ENCODE measurements at regions not wholly inside any gene's neighbourhood (a gene's known extent, or its start where the extent isn't known, plus 50 kb on each side); places are given as distances from the start of the nearest gene placed in this dataset.

DNA sequence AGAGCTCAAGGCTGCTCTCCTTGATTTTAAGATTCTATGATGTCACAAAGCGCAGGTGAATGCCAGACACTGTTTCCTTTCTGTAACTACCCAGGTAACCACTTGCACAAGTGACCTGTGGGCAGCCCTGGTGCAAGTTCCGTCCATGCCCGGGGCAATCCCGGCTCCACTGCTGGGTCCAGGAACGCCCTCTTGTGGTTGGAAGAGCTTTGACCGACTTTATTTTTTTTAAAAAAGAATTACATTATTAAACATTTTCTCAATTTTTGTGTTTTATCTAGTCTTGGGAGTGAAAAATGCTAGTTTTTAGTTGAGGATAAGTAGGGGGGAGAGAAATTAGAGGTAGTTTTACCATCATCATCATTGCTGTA, 695.2 kb downstream of the QKI start:
- H3K4me3 ChIP-seq: no peak overlapping the region
- WGBS, 2 donors (ENCODE audit: low coverage in 1 of 2): 44 to 46% methylated on average over 6 of the region's 6 CpGs
- no peaks in the 10 kb centered on the region for H3K27me3 ChIP-seq

DNA sequence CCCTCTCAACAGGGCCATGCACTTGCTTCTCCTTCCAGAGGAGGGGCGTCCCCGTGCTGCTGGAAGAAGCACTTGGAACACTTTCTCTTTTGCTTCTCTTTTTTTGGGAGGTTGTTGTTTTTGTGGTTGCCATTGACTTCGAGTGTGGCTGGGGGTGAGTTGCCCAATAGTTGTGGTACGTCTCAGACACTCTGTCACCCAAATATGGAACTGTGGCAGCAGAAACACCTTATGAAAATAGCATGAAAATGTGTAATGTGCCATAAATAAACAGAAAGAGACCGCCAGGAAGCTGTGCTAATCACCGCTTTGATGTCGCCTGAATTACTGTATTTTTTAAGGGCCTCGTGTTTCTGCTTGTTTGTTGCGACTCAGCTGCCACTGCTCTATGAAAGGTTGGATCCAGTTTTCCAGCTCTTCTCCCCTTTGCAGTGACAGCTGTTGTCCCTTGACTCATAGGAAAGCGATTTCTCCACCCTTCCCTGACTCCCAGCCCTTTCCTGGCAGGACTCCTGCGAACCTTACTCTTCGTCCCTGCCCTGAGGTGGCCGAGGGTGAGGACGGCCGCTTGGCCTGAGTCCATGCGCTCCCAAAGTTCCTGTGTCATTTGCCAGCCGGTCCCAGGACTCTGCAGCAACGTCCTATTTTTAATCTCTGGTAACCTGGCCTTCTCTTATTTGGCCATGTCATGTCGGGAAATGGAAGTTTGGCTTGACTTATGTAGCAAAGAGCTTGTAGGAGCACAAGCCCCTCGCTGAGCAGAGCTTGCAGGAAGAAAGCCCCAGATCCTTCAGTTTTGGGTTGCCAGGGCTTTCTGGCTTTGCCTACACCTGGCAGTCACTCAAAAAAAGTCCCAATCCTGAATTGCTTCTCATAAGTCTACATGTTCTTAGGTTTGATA, 694.6 kb downstream of the QKI start:
- H3K27ac ChIP-seq: no peak overlapping the region
- peaks cover 0 to 5% (median 0%) of the 10 kb centered on the region in 4 donors for H3K4me1 ChIP-seq
- TF ChIP-seq EP300 (IDR thresholded peaks at IDR 0.05; ENCODE audit: low read depth): no peak
- peak in 2 of 3 donors; percentile 15 to 17 for TF ChIP-seq POLR2AphosphoS5 (IDR thresholded peaks at IDR 0.05)
- no peak for DNase-seq
- H3K9me3 ChIP-seq: no peaks in the 10 kb centered on the region
- H3K4me3 ChIP-seq: no peak overlapping the region
- no peaks in the 10 kb centered on the region for H3K27me3 ChIP-seq
- in situ Hi-C loops (cut with MboI; ENCODE audit: low pct_ligation_motif_present in 1 of 4, low pct_unique_long_range_greater_than_20kb in 1 of 4, low sequenced_read_pairs in 3 of 4): no loop called here
- H3K36me3 ChIP-seq: no peaks in the 10 kb centered on the region
- intact Hi-C loops (cut with DNase I; ENCODE audit: low total_unique reads): no loop called here
- 58 to 72% methylated on average over 15 to 20 of the region's 20 CpGs for WGBS, 2 donors (ENCODE audit: low coverage in 1 of 2)

More for the DNA sequence above, 695.2 kb downstream of the QKI start:
- H3K4me1 ChIP-seq: peaks cover 0 to 5% (median 0%) of the 10 kb centered on the region in 4 donors
- TF ChIP-seq POLR2A (IDR thresholded peaks at IDR 0.05): no peak
- no peak for TF ChIP-seq POLR2AphosphoS5 (IDR thresholded peaks at IDR 0.05)
- TF ChIP-seq, protein P1, sequence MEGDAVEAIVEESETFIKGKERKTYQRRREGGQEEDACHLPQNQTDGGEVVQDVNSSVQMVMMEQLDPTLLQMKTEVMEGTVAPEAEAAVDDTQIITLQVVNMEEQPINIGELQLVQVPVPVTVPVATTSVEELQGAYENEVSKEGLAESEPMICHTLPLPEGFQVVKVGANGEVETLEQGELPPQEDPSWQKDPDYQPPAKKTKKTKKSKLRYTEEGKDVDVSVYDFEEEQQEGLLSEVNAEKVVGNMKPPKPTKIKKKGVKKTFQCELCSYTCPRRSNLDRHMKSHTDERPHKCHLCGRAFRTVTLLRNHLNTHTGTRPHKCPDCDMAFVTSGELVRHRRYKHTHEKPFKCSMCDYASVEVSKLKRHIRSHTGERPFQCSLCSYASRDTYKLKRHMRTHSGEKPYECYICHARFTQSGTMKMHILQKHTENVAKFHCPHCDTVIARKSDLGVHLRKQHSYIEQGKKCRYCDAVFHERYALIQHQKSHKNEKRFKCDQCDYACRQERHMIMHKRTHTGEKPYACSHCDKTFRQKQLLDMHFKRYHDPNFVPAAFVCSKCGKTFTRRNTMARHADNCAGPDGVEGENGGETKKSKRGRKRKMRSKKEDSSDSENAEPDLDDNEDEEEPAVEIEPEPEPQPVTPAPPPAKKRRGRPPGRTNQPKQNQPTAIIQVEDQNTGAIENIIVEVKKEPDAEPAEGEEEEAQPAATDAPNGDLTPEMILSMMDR (IDR thresholded peaks at IDR 0.05): peak in 3 of 5 experiments; percentile 16 to 25 (median 16)
- no peak for DNase-seq
- intact Hi-C loops (cut with DNase I; ENCODE audit: low total_unique reads): no loop called here
- in situ Hi-C loops (cut with MboI; ENCODE audit: low pct_ligation_motif_present in 1 of 4, low pct_unique_long_range_greater_than_20kb in 1 of 4, low sequenced_read_pairs in 3 of 4): no loop called here
- no peaks in the 10 kb centered on the region for H3K9me3 ChIP-seq
- no peaks in the 10 kb centered on the region for H3K36me3 ChIP-seq
- H3K27ac ChIP-seq: no peak overlapping the region

DNA sequence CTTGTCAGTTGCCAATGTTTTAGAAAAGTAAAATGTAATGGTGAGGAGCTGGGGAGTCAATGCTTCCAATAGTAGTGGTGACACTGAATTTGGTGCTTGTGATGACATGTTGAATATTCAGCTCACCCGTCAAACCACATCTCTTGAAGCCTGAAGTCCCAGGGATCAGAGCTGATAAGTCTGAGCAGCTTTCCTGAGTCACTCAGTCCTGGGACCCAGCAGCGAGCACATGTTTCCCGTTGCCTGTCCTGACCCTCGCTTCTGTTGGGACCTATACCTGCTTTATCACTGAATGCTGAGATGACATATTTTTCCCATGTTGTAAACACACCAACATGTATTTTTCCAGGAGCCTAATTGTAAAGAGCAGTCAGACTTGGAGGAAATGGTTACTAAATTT, 693.6 kb downstream of the QKI start:
- H3K27me3 ChIP-seq: no peaks in the 10 kb centered on the region
- H3K4me3 ChIP-seq: no peak overlapping the region
- intact Hi-C loops (cut with DNase I; ENCODE audit: low total_unique reads): no loop called here
- H3K4me1 ChIP-seq: peaks cover 0 to 5% (median 0%) of the 10 kb centered on the region in 4 donors
- H3K27ac ChIP-seq: no peak overlapping the region
- in situ Hi-C loops (cut with MboI; ENCODE audit: low pct_ligation_motif_present in 1 of 4, low pct_unique_long_range_greater_than_20kb in 1 of 4, low sequenced_read_pairs in 3 of 4): no loop called here
- no peaks in the 10 kb centered on the region for H3K9me3 ChIP-seq
- no peak for DNase-seq
- no peaks in the 10 kb centered on the region for H3K36me3 ChIP-seq
- TF ChIP-seq, protein P1 (IDR thresholded peaks at IDR 0.05): no peak
- TF ChIP-seq POLR2AphosphoS5 (IDR thresholded peaks at IDR 0.05) (no peak), POLR2A (IDR thresholded peaks at IDR 0.05) (no peak), EP300 (IDR thresholded peaks at IDR 0.05; ENCODE audit: low read depth) (no peak)
- 63 to 76% methylated on average over 2 to 4 of the region's 4 CpGs for whole genome bisulfite sequencing, 2 donors (ENCODE audit: low coverage in 1 of 2)

DNA sequence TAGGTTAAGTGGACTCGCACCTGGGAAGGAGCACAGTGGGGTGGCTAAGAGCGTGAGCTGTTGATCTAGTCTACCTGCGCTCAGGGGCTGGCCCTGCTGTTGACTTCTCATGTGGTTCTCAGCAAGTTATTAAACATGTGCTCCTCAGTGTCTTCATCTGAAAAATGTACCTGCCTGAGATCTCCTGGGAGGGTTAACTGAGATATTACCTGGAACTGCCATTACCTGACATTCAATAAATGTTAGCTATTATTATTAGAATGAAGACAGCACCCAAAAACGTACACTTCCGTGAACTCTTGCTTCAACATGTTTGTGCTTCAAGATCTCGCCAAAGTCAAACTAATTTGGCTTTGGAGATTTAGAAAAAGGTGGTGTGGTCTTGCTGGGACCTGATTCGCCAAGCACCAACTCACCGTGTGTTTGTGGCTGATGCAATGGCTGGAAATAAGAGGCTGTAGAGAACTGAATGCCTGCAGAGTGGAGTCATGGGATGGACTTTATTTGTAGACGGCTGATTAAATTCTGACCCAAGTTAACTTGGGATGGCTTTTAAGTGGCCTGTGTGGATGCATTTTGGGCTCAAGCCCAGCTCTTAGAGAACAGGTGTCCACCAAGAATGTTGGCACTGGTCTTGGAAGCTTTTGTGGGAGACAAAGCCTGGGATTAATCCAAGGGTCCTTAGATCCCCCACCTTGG, 692.9 kb downstream of the QKI start:
- TF ChIP-seq EP300 (IDR thresholded peaks at IDR 0.05; ENCODE audit: low read depth) (no peak), POLR2AphosphoS5 (IDR thresholded peaks at IDR 0.05) (no peak), POLR2A (IDR thresholded peaks at IDR 0.05) (no peak)
- TF ChIP-seq, protein P1 (IDR thresholded peaks at IDR 0.05): no peak
- intact Hi-C loops (cut with DNase I; ENCODE audit: low total_unique reads) (no loop called here), in situ Hi-C loops (cut with MboI; ENCODE audit: low pct_ligation_motif_present in 1 of 4, low pct_unique_long_range_greater_than_20kb in 1 of 4, low sequenced_read_pairs in 3 of 4) (no loop called here)
- Histone ChIP-seq H3K9me3 (no peaks in the 10 kb centered on the region), H3K4me1 (peaks cover 0 to 5% (median 0%) of the 10 kb centered on the region in 4 donors), H3K27ac (no peak overlapping the region), H3K27me3 (no peaks in the 10 kb centered on the region), H3K4me3 (no peak overlapping the region), H3K36me3 (no peaks in the 10 kb centered on the region)
- no peak for DNase-seq
- WGBS, 2 donors (ENCODE audit: low coverage in 1 of 2): 76 to 90% methylated on average over 4 to 9 of the region's 9 CpGs
